Neural cell (in vitro differentiated cells): ENCODE measurements at regions not wholly inside any gene's neighbourhood (a gene's known extent, or its start where the extent isn't known, plus 50 kb on each side); places are given as distances from the start of the nearest gene placed in this dataset.

Experiments
- CTCF ChIP-seq: fragments of 450-650 bp; IDR thresholded peaks from 2 replicates; pipeline ENCODE4 v1.5.1; 2014; ENCODE audit warnings: antibody characterized with exemption, mild to moderate bottlenecking, moderate library complexity; ENCODE audit not compliant: poor library complexity, severe bottlenecking
- EZH2 ChIP-seq: fragments of 200-600, 300-800 bp; shearing (Covaris generic), sonication (generic); IDR thresholded peaks from 2 replicates; pipeline ENCODE4 v1.6.1; 2014; ENCODE audit warnings: antibody characterized with exemption, low read length, borderline replicate concordance, mild to moderate bottlenecking; ENCODE audit not compliant: insufficient read depth, poor library complexity, severe bottlenecking
- MXI1 ChIP-seq: fragments of 450-650 bp; conservative IDR thresholded peaks from 2 replicates; pipeline ENCODE4 v1.6.1; 2014; ENCODE audit warnings: antibody characterized with exemption, mild to moderate bottlenecking; ENCODE audit not compliant: poor library complexity, severe bottlenecking
- RAD21 ChIP-seq: fragments of 450-650 bp; conservative IDR thresholded peaks from 2 replicates; pipeline ENCODE4 v1.6.1; 2014; ENCODE audit warnings: antibody characterized with exemption, mild to moderate bottlenecking, moderate library complexity
- REST ChIP-seq: IDR thresholded peaks from 2 replicates; pipeline ENCODE4 v1.6.1; 2012; ENCODE audit warnings: borderline replicate concordance
- TAF1 ChIP-seq: IDR thresholded peaks from 2 replicates; pipeline ENCODE4 v1.6.1; 2012; ENCODE audit warnings: low read depth

DNA sequence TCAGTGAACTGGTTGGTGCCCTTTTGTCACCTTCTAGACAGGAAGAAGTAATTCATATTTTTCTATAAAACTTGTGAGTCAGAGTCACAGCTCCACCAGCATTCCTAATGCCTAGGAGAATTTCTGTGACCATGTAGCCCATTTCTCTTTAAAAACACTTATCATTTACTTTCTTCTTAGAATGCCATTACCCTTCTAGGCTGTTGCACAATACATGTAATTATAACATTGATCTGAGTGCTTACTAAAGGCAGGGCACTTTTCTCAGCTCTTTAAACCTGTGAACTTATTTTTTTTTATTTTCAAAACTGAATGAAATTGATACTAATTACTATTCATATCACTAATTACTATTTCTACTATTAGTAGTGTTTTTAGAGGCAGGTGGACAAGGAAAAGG, 373.7 kb downstream of the TLE4 start:
- no peak for TF ChIP-seq MXI1
- TF ChIP-seq CTCF: no peak
- no peak for TF ChIP-seq RAD21
- TF ChIP-seq REST: no peak
- no peak for TF ChIP-seq TAF1
- TF ChIP-seq EZH2: no peak
